ENCODE measurements at regions not wholly inside any gene's neighbourhood (a gene's known extent, or its start where the extent isn't known, plus 50 kb on each side); places are given as distances from the start of the nearest gene placed in this dataset.
"Not testable (repeated sequence)": the region's sequence is repeated elsewhere in the genome, so short reads cannot be mapped to it uniquely, and the experiment has no call there.

DNA sequence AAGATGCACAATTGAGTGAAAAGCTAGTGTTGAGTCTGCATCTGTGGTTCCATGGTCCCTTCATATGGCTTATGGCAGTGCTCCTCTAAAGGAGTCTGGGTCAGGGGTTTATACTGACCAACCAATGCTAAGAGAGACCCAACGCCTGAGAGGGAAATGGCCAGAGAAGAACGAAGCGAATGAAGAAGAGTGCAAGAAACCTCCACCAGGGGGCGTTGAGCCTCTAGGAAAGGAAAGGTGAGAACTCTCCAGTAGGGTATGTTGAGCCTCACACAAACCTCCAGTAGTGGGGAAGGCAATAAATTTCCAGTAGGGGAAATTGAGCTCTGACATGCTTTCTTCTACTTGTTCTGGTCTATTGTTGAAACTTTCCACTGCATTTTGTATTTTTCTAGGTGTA lies 470.6 kb downstream of the PRDM9 start:
- WGBS: 57% methylated on average over 4 of the region's 4 CpGs
- H3K36me3 ChIP-seq: no peaks in the 10 kb centered on the region

DNA sequence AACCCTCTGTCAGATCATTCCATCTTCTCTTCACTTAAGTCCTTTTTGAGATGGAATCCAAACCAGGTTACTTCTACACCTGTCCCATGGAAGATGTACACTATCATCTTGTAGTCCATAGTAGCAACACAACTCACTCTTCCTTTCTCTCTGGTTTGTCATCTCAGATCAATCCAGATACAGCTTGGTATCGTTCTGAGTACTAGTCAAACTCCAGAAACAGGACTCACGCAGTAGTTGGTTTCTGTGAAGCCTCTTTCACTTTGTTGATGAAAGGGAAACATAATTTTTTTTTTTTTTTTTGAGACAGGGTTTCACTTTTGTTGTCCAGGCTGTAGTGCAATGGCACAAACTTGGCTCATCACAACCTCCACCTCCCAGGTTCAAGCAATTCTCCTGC lies 484.0 kb downstream of the PRDM9 start:
- intact Hi-C loops (cut with DNase I): no loop called here
- TF ChIP-seq EP300 (IDR thresholded peaks at IDR 0.05): no peak
- no peak for TF ChIP-seq POLR2AphosphoS5 (IDR thresholded peaks at IDR 0.05)
- TF ChIP-seq, protein P1, sequence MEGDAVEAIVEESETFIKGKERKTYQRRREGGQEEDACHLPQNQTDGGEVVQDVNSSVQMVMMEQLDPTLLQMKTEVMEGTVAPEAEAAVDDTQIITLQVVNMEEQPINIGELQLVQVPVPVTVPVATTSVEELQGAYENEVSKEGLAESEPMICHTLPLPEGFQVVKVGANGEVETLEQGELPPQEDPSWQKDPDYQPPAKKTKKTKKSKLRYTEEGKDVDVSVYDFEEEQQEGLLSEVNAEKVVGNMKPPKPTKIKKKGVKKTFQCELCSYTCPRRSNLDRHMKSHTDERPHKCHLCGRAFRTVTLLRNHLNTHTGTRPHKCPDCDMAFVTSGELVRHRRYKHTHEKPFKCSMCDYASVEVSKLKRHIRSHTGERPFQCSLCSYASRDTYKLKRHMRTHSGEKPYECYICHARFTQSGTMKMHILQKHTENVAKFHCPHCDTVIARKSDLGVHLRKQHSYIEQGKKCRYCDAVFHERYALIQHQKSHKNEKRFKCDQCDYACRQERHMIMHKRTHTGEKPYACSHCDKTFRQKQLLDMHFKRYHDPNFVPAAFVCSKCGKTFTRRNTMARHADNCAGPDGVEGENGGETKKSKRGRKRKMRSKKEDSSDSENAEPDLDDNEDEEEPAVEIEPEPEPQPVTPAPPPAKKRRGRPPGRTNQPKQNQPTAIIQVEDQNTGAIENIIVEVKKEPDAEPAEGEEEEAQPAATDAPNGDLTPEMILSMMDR (IDR thresholded peaks at IDR 0.05): no peak
- TF ChIP-seq POLR2A (IDR thresholded peaks at IDR 0.05; ENCODE audit: low read depth): no peak
- Histone ChIP-seq H3K4me3 (no peak overlapping the region), H3K27ac (replicated peaks in 1 of 4) (no peak overlapping the region), H3K9me3 (no peaks in the 10 kb centered on the region), H3K27me3 (no peaks in the 10 kb centered on the region), H3K4me1 (no peaks in the 10 kb centered on the region), H3K36me3 (no peaks in the 10 kb centered on the region)
- no peak for DNase-seq (ENCODE audit: extremely low spot score)
- 93% methylated on average over 2 of the region's 2 CpGs for WGBS

More for the DNA sequence above, 470.6 kb downstream of the PRDM9 start:
- intact Hi-C loops (cut with DNase I): no loop called here
- no peaks in the 10 kb centered on the region for H3K27me3 ChIP-seq
- no peak for DNase-seq (ENCODE audit: extremely low spot score)
- H3K4me1 ChIP-seq: no peaks in the 10 kb centered on the region
- H3K9me3 ChIP-seq: peaks cover 0 to 18% (median 17%) of the 10 kb centered on the region in 4 donors
- TF ChIP-seq POLR2A (IDR thresholded peaks at IDR 0.05; ENCODE audit: low read depth) (no peak), POLR2AphosphoS5 (IDR thresholded peaks at IDR 0.05) (no peak), EP300 (IDR thresholded peaks at IDR 0.05) (no peak)
- TF ChIP-seq, protein P1 (IDR thresholded peaks at IDR 0.05): no peak
- H3K27ac ChIP-seq (replicated peaks in 1 of 4): no peak overlapping the region
- no peak overlapping the region for H3K4me3 ChIP-seq

DNA sequence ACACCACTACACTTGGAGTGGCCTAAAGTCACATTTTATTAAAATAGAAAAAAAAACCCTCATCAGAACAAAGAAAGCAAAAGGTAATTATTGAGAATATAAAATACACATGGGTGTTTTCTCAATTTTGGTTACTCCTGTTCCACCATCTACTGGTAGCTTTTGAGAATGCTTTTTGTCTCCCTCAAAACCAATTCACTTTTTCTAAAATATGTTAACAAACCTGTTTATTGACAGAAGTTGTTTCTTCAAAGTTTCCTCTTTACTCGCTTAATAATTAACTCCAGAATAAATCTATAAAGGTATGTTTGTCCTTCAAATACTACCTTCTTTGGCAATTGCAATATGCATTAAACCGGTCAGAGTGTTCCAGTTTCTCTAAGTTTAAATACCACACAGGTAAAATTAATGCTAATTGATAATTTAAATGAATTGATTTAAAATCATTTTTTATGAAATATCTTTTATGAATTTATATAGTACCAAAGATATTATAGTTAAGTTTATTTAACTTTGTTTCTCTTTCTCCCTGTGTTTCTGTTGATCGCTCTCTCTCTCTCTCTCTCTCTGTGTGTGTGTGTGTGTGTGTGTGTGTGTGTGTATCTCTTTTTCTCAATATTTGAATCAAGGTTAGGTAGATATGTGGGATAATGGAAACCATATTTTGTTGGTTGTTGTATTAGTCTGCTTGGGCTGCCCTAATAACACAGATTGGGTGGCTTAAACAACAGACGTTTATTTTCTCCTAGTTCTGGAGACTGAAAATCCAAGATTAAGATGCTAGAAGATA lies 487.4 kb downstream of the PRDM9 start:
- no peak for DNase-seq (ENCODE audit: extremely low spot score)
- 92% methylated on average over 4 of the region's 4 CpGs for WGBS
- Histone ChIP-seq H3K9me3 (no peaks in the 10 kb centered on the region), H3K27me3 (no peaks in the 10 kb centered on the region), H3K27ac (replicated peaks in 1 of 4) (no peak overlapping the region), H3K4me1 (no peaks in the 10 kb centered on the region), H3K36me3 (no peaks in the 10 kb centered on the region), H3K4me3 (no peak overlapping the region)
- TF ChIP-seq EP300 (IDR thresholded peaks at IDR 0.05) (no peak), POLR2A (IDR thresholded peaks at IDR 0.05; ENCODE audit: low read depth) (no peak), POLR2AphosphoS5 (IDR thresholded peaks at IDR 0.05) (no peak)
- TF ChIP-seq, protein P1 (IDR thresholded peaks at IDR 0.05): no peak
- intact Hi-C loops (cut with DNase I): no loop called here

DNA sequence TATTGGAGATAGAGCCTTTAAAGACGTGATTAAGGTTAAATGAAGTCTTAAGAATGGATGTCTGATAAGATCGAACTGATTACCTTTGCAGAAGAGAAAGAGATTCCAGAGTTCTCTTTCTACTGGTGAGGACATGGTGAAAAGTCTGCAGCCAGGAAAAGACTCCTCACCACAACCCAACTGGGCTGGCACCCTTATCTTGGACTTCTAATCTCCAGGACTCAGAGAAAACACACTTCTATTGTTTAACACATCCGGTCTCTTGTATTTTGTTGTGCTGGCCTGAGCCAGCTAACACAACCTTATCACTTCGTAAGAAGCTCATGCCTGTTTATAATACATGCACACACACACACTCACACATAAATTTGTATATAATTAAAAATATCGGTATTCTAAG lies 489.1 kb downstream of the PRDM9 start:
- H3K27me3 ChIP-seq: no peaks in the 10 kb centered on the region
- intact Hi-C loops (cut with DNase I): no loop called here
- no peaks in the 10 kb centered on the region for H3K9me3 ChIP-seq
- no peaks in the 10 kb centered on the region for H3K4me1 ChIP-seq
- no peak for DNase-seq (ENCODE audit: extremely low spot score)
- no peak overlapping the region for H3K27ac ChIP-seq (replicated peaks in 1 of 4)
- TF ChIP-seq POLR2AphosphoS5 (IDR thresholded peaks at IDR 0.05) (no peak), EP300 (IDR thresholded peaks at IDR 0.05) (no peak), POLR2A (IDR thresholded peaks at IDR 0.05; ENCODE audit: low read depth) (no peak)
- TF ChIP-seq, protein P1 (IDR thresholded peaks at IDR 0.05): no peak
- 65% methylated on average over 5 of the region's 5 CpGs for WGBS
- no peak overlapping the region for H3K4me3 ChIP-seq
- no peaks in the 10 kb centered on the region for H3K36me3 ChIP-seq

DNA sequence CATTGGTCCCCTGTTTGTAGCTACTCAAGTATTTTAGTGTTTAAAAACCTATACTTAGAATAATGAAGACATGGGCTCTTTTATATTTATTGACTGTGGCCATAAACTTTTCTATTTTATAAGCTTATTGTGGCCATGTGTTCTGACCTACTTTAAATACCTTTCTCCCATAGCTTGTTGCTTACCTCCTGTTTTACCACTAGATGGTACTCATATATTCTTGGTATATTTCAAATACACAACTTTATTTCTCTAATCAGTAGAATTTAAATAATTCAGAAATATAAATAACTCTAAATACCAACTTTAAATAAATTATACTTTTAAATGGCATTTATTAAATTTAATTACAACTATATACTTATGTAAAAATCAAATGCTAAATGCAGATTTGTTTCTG lies 498.0 kb downstream of the PRDM9 start:
- Histone ChIP-seq H3K4me3 (no peak overlapping the region), H3K27me3 (no peaks in the 10 kb centered on the region), H3K4me1 (no peaks in the 10 kb centered on the region), H3K9me3 (no peaks in the 10 kb centered on the region), H3K36me3 (no peaks in the 10 kb centered on the region), H3K27ac (replicated peaks in 1 of 4) (no peak overlapping the region)
- no peak for TF ChIP-seq POLR2A (IDR thresholded peaks at IDR 0.05; ENCODE audit: low read depth)
- TF ChIP-seq POLR2AphosphoS5 (IDR thresholded peaks at IDR 0.05): no peak
- TF ChIP-seq, protein P1 (IDR thresholded peaks at IDR 0.05): no peak
- TF ChIP-seq EP300 (IDR thresholded peaks at IDR 0.05): no peak
- no peak for DNase-seq (ENCODE audit: extremely low spot score)
- intact Hi-C loops (cut with DNase I): no loop called here

DNA sequence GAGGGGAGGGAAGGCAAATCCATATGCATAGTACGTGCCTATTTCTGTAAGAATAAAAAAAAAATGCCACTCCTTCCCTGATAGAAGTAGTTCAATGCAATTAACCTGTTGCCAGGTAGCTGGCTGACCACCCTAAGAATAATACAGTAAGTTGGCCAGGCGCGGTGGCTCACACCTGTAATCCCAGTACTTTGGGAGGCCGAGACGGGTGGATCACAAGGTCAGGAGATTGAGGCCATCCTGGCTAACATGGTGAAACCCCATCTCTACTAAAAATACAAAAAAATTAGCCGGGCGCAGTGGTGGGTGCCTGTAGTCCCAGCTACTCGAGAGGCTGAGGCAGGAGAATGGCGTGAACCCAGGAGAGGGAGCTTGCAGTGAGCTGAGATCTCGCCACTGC lies 510.3 kb downstream of the PRDM9 start:
- DNase-seq (ENCODE audit: extremely low spot score); H3K4me1 ChIP-seq; H3K27ac ChIP-seq (replicated peaks in 1 of 4); H3K27me3 ChIP-seq; H3K36me3 ChIP-seq; H3K4me3 ChIP-seq; H3K9me3 ChIP-seq; intact Hi-C loops (cut with DNase I): not testable (repeated sequence)
- WGBS: 86% methylated on average over 10 of the region's 10 CpGs

All from esophagus muscularis mucosa (tissue), 4 donors.